ENCODE measurements at regions not wholly inside any gene's neighbourhood (a gene's known extent, or its start where the extent isn't known, plus 50 kb on each side); places are given as distances from the start of the nearest gene placed in this dataset.

DNA sequence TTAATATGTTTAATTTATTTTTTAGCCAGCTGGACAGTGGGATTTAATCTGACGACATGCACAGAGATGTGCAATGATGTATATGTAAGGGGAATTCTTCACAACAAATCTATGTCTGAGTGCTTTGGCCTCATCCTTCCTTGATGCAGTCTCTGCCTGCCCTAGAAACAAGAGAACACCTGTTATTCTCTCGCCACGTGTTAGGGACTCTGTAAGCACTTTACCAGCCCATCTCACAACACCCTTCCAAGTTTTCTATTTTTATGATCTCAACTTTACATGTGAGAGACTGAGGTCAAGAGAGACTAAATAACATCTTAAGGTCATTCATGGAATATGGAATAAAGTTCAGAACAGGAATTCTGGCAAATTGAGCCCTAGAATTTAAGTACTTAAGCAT, 123.0 kb upstream of the GAS1 start:
- TF ChIP-seq, protein P1, sequence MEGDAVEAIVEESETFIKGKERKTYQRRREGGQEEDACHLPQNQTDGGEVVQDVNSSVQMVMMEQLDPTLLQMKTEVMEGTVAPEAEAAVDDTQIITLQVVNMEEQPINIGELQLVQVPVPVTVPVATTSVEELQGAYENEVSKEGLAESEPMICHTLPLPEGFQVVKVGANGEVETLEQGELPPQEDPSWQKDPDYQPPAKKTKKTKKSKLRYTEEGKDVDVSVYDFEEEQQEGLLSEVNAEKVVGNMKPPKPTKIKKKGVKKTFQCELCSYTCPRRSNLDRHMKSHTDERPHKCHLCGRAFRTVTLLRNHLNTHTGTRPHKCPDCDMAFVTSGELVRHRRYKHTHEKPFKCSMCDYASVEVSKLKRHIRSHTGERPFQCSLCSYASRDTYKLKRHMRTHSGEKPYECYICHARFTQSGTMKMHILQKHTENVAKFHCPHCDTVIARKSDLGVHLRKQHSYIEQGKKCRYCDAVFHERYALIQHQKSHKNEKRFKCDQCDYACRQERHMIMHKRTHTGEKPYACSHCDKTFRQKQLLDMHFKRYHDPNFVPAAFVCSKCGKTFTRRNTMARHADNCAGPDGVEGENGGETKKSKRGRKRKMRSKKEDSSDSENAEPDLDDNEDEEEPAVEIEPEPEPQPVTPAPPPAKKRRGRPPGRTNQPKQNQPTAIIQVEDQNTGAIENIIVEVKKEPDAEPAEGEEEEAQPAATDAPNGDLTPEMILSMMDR (IDR thresholded peaks at IDR 0.05), result no peak
- no peak for TF ChIP-seq POLR2A (IDR thresholded peaks at IDR 0.05)
